GM20000 (cell line): ENCODE measurements at regions not wholly inside any gene's neighbourhood (a gene's known extent, or its start where the extent isn't known, plus 50 kb on each side); places are given as distances from the start of the nearest gene placed in this dataset.

ENCODE experiments used
- DNase-seq: peaks from one replicate; pipeline ENCODE4 v3.0.0; 2012; ENCODE audit warnings: low spot score
- CTCF ChIP-seq: IDR thresholded peaks from 2 replicates; pipeline ENCODE4 v1.5.1; 2012; ENCODE audit warnings: mild to moderate bottlenecking, control low read depth; ENCODE audit errors: extremely low read depth, missing control alignments

DNA sequence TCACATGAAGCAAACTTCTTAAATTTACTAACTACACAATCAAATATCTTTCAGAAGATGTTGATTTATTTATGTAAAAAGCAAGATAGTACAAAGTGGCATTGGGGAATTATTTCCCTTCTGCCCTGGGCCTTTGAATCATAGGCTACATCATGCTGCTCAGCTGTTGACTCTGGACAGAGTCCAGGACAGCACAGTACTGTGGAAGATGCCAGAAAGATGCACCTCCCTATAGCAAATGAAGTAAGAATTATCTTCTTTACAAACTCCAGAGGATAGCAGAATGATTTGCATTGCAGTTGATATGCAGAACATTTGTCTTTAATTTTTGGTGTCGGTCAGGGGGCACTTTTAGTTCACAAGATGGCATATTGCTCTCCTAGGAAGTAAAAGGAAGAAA is 1354.5 kb upstream of the ZEB2 start:
- TF ChIP-seq CTCF, result no peak
- DNase-seq, result no peak

GRCh38 chr2:145864501-145864900 is 1344.6 kb upstream of the ZEB2 start:
- TF ChIP-seq CTCF, result no peak
- DNase-seq, result no peak

DNA sequence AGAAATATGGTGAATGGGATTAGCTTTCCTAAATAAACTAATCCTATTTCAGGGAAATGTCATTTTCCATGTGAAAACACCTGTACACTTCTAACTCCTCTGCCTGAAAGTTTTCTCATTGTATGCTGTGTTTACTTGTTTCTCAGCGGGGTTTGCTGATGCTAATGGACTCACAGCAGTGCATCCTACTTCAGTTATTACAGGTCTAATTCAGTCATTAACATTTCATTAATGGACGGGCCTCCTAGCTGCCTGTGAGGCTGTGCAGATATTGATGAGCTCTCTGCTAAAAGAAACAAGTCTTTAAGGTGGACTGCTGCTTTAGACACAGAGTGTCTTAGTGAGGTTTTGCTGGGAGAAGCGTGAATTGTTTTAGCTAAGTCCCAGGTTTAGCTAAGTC is 1342.0 kb upstream of the ZEB2 start:
- TF ChIP-seq CTCF, result no peak
- DNase-seq, result no peak

DNA sequence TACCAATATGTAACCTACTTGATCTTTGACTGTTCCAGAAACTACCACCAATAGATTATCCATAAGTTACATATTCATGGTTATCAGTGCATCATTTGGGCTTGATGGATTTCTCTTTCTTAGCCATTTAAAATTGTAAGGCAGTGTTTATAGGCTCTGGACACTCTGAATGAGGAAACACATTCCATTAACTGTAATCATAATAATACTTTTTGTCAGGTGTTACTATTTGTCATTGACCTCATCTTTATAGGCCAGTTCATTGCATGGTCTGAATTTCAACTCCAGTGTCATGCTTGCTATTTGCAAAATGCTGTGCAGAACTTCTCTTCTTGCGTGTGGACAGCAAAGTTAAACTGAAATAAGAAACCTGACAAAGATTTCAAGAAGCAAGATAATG is 1340.2 kb upstream of the ZEB2 start:
- DNase-seq, result no peak
- TF ChIP-seq CTCF, result no peak

GRCh38 chr2:145855142-145855541 is 1335.2 kb upstream of the ZEB2 start:
- no peak for DNase-seq
- no peak for TF ChIP-seq CTCF

- TF ChIP-seq CTCF, result no peak
- no peak for DNase-seq
Measured at GRCh38 chr2:145854039-145854755, 1334.3 kb upstream of the ZEB2 start.

GRCh38 chr2:145851730-145852129 is 1331.8 kb upstream of the ZEB2 start:
- no peak for DNase-seq
- no peak for TF ChIP-seq CTCF
